ENCODE measurements at regions not wholly inside any gene's neighbourhood (a gene's known extent, or its start where the extent isn't known, plus 50 kb on each side); places are given as distances from the start of the nearest gene placed in this dataset.

DNA sequence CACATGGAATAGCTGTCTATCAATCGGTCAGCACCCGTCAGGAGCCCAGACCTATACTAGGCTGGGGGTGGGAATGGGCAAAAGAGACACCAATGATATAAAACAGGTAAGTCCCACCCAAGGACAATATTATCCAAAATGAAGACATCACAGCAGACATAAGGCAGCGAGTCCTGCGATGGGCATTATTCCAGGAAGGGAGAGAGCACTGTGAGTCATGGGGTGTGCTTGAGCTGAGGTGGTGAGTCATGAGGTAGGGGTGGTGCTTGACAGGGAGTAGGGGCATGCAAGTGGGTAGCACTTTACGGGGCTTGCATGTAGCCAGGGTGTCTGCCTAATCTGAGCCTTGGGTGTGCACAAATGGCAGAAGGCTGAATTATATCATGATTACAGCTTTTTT, 605.0 kb upstream of the CADM1 start:
- TF ChIP-seq, protein P1, sequence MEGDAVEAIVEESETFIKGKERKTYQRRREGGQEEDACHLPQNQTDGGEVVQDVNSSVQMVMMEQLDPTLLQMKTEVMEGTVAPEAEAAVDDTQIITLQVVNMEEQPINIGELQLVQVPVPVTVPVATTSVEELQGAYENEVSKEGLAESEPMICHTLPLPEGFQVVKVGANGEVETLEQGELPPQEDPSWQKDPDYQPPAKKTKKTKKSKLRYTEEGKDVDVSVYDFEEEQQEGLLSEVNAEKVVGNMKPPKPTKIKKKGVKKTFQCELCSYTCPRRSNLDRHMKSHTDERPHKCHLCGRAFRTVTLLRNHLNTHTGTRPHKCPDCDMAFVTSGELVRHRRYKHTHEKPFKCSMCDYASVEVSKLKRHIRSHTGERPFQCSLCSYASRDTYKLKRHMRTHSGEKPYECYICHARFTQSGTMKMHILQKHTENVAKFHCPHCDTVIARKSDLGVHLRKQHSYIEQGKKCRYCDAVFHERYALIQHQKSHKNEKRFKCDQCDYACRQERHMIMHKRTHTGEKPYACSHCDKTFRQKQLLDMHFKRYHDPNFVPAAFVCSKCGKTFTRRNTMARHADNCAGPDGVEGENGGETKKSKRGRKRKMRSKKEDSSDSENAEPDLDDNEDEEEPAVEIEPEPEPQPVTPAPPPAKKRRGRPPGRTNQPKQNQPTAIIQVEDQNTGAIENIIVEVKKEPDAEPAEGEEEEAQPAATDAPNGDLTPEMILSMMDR (IDR thresholded peaks at IDR 0.05; ENCODE audit: low read depth, low read length) = no peak
- H3K4me3 ChIP-seq (ENCODE audit: low read depth, low read length) = no peak overlapping the region

DNA sequence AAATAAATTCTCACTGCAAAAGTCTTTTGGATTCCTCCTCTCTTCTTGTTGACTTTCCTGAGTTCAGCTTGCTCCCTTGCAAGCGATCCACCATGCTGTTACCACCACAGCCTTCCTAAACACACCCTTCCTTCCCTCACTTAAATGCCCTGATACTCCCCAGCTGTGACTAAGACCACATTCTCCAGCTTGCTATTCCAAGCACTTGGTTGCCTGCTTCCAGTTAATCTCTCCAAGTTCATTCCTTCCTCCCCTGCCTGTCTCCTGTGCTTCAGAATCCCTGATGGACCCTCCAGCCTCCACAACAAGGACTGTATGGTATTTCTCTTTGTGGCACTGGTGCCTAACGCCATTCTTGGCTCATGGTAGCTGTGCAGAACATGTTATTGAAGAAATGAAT, 603.9 kb upstream of the CADM1 start:
- TF ChIP-seq, protein P1 (IDR thresholded peaks at IDR 0.05; ENCODE audit: low read depth, low read length) = no peak

DNA sequence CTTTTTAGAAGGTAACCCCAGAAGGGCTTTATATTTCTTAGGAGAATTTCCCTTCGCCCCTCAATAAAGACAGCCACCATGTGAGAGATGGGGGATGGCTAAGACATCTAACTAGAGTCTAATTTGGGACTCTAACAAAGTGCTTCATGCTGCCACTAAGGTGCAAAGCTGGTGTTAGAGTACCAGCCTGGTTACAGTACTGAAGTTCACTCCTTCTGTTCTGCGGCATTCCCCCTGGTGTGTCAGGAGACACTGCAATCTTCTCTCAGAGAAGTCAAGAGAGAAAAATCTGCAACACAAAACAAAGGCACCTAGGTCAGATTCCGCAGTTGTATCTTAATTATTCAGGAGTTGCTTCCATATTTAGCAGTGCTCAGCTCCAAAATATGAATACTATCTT, 603.0 kb upstream of the CADM1 start:
- TF ChIP-seq, protein P1 (IDR thresholded peaks at IDR 0.05; ENCODE audit: low read depth, low read length) = no peak
- no peak overlapping the region for H3K4me3 ChIP-seq (ENCODE audit: low read depth, low read length)

More for the DNA sequence above, 603.9 kb upstream of the CADM1 start:
- H3K4me3 ChIP-seq (ENCODE audit: low read depth, low read length) = no peak overlapping the region

DNA sequence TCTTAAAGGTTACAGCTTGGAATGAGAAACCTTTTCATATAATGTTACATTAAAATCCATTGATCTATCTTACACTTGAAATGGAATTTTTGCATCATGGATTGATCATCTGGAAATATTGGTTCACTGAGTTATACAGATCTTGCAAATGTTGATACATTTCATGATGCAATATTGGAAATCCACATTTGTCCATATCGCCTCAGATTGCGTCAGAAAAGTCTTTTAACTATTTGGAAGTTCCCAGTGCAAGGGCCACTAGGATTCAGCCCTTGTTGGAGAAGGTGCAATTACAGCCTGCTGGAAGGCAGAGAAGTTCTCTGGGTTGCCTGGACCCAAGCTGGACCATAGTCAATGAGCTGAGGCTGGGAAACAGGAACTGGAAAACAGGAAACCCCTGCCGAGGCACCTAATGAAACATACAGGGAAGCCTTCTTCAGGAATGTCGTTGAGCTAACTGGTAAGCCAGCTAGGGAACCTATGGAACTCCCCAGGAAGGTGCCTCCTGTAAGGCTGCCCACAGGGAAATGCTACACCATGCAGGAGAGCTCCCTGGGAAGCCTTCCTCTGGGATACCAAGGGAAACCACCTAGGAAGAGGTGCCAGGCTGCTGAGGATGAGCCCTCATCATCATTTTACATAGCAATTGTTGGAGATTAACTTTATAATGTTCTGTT, 600.4 kb upstream of the CADM1 start:
- no peak overlapping the region for H3K4me3 ChIP-seq (ENCODE audit: low read depth, low read length)
- TF ChIP-seq, protein P1 (IDR thresholded peaks at IDR 0.05; ENCODE audit: low read depth, low read length) = no peak

DNA sequence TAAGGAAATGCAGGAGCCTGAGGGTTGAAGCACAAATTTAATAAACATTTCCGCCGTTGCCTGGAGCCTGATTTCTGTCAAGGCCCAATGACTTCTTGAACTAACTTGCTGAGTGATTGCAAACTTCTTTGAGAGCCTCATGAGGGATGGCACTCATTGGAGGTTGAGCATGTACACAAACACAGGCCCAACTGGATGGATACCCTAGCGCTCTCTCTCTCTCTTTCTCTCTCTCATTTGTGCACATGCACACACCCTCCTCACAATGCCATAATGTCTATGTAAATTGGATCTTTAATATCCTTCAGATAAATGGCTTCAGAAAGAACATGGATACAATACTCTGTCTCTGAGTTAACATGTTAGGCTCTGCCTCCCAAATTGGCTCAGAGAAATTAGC, 597.7 kb upstream of the CADM1 start:
- TF ChIP-seq, protein P1 (IDR thresholded peaks at IDR 0.05; ENCODE audit: low read depth, low read length) = no peak
- no peak overlapping the region for H3K4me3 ChIP-seq (ENCODE audit: low read depth, low read length)

DNA sequence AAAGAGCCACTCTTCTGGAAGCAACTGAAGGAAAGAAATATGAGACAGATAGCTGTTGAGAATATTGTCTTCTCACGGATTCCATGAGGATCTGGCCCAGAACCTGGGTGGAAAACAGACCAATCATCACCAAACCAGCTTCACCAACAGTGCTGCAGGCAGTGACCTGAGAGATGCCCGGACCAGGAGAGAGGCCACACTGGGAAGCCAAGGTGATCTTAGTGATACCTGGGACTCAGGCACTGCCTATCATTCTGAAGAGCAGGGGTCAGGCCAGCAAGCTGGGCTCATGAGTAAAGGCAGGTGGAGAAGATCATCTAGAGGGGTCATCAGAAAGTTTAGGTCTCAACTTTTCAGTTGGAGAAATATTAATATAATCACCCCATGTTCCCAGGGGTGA, 595.8 kb upstream of the CADM1 start:
- TF ChIP-seq, protein P1 (IDR thresholded peaks at IDR 0.05; ENCODE audit: low read depth, low read length) = no peak
- H3K4me3 ChIP-seq (ENCODE audit: low read depth, low read length) = no peak overlapping the region

DNA sequence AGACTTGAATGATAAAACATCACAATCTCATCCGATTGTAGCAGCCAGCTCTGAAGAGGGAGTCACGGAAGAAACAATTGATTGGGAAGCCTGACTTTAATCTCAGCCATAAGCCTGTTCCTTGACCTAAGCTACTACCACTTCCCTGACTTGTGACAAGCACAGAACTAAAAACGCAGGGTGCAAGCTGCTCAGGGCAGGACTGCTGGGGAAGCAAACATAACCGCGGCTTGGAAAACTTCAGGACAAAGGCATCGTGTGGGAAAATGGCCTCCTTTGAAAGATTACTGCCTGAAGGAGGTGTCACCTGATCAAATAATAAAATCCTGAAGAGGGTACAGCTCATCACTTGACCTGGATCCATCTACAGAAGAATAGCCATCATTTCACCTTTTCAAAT, 595.3 kb upstream of the CADM1 start:
- TF ChIP-seq, protein P1 (IDR thresholded peaks at IDR 0.05; ENCODE audit: low read depth, low read length) = no peak
- H3K4me3 ChIP-seq (ENCODE audit: low read depth, low read length) = no peak overlapping the region
